Panc1 (cell line): ENCODE measurements at regions not wholly inside any gene's neighbourhood (a gene's known extent, or its start where the extent isn't known, plus 50 kb on each side); places are given as distances from the start of the nearest gene placed in this dataset.
A peak's percentile ranks its signal among the peaks of the same experiment; 100 is the strongest.

Experiments
- ATAC-seq: fragments of 200-7000 bp; cut with Tn5 transposase; 2 replicates; pipeline ENCODE4 v1.9.1; 2020; ENCODE audit warnings: mild to moderate bottlenecking, moderate library complexity
- BruUV-seq: library from RNA; stranded (reverse); fragments of 400-500 nt; replicated peaks from 2 replicates; lab custom pipeline; 2021; lab: Mats Ljungman, UMichigan
- CTCF ChIA-PET: fragments of 300-600 bp; sonication (Branson Sonifier 250); formaldehyde crosslinking; loops from one replicate; lab custom pipeline; 2022; ENCODE audit warnings: antibody characterized with exemption; lab: Charles Lee
- POLR2A ChIA-PET: fragments of 300-600 bp; sonication (Branson Sonifier 250); formaldehyde crosslinking; loops from one replicate; lab custom pipeline; 2022; ENCODE audit warnings: antibody characterized with exemption; lab: Charles Lee
- DNase-seq: peaks from one replicate; pipeline ENCODE4 v3.0.0-alpha.2; 2010; ENCODE audit warnings: low read depth, low spot score
- H3K27ac ChIP-seq: 2 replicates; pipeline ENCODE4 v1.5.1; 2011; ENCODE audit warnings: mild to moderate bottlenecking, low read length, inconsistent platforms
- H3K27me3 ChIP-seq: fragments of 200-500 bp; sonication (Bioruptor generic); 2 replicates; pipeline ENCODE4 v1.6.0; 2014; ENCODE audit warnings: low read length, inconsistent platforms; ENCODE audit not compliant: control insufficient read depth, insufficient read depth
- H3K36me3 ChIP-seq: fragments of 200-500 bp; sonication (Bioruptor generic); 2 replicates; pipeline ENCODE4 v1.5.1; 2014; ENCODE audit warnings: inconsistent platforms, mild to moderate bottlenecking, low read length, moderate library complexity; ENCODE audit not compliant: control insufficient read depth, insufficient read depth
- H3K4me1 ChIP-seq: 2 replicates; pipeline ENCODE4 v1.5.1; 2011; ENCODE audit warnings: inconsistent platforms, mild to moderate bottlenecking, low read length, moderate library complexity; ENCODE audit not compliant: control insufficient read depth, insufficient read depth
- H3K4me3 ChIP-seq, 2 experiments: 2 replicates each; pipeline ENCODE4 v1.5.1; 2011 to 2012; ENCODE audit warnings: low read depth in 2 of 2, low read length in 2 of 2, mild to moderate bottlenecking in 2 of 2, inconsistent platforms in 1 of 2, moderate library complexity in 1 of 2
- H3K9me3 ChIP-seq: fragments of 200-500 bp; sonication (Bioruptor generic); 2 replicates; pipeline ENCODE4 v1.5.1; 2014; ENCODE audit warnings: low read depth, mild to moderate bottlenecking, inconsistent platforms, low read length, moderate library complexity; ENCODE audit not compliant: control insufficient read depth, insufficient read depth
- CTCF ChIP-seq: fragments of 450-650 bp; IDR thresholded peaks from 2 replicates; pipeline ENCODE4 v1.5.1; 2017; ENCODE audit warnings: mild to moderate bottlenecking
- POLR2AphosphoS5 ChIP-seq: IDR thresholded peaks from 2 replicates; pipeline ENCODE4 v1.6.1; 2012; ENCODE audit warnings: mild to moderate bottlenecking, low read depth, low read length, moderate library complexity
- REST ChIP-seq, 2 experiments: IDR thresholded peaks; 2 replicates each; pipeline ENCODE4 v1.6.1; 2011 to 2012; ENCODE audit warnings: low read depth in 2 of 2, control low read depth in 1 of 2, low read length in 1 of 2, mild to moderate bottlenecking in 1 of 2, moderate library complexity in 1 of 2; ENCODE audit not compliant: insufficient read depth in 1 of 2
- SIN3A ChIP-seq: IDR thresholded peaks from 2 replicates; pipeline ENCODE4 v1.6.1; 2012; ENCODE audit warnings: low read depth, mild to moderate bottlenecking, low read length, moderate library complexity, borderline replicate concordance; ENCODE audit not compliant: insufficient read depth
- TCF7L2 ChIP-seq: IDR thresholded peaks from 2 replicates; pipeline ENCODE4 v1.6.1; 2011; ENCODE audit warnings: mild to moderate bottlenecking, low read depth, low read length, inconsistent platforms
- in situ Hi-C: cut with HindIII; loops from 2 replicates; pipeline ENCODE4 v1.10.0; 2016; ENCODE audit warnings: low sequenced_read_pairs, low pct_unique_long_range_greater_than_20kb
- intact Hi-C: fragments of 100-400 bp; cut with micrococcal nuclease; formaldehyde crosslinking; loops from one replicate; pipeline ENCODE4 v1.10.0; 2022; ENCODE audit not compliant: unreplicated experiment

GRCh38 chr5:74576941-74577456 lies 63.5 kb downstream of the ENC1 start:
- ATAC-seq: peak; percentile 59; the same call in 1 of the 2 replicates
- CTCF ChIA-PET: no interaction called here
- intact Hi-C loops: no loop called here
- H3K27ac ChIP-seq: peak overlapping the region; percentile 65
- peaks cover 10% of the 10 kb centered on the region for H3K4me1 ChIP-seq
- TF ChIP-seq TCF7L2 (no peak), REST (IDR thresholded peaks at IDR 0.05; ENCODE audit: insufficient read depth in 1 of 2, low read depth in 2 of 2, low read length in 1 of 2) (no peak), CTCF (no peak), SIN3A (no peak), POLR2AphosphoS5 (no peak)
- DNase-seq: no peak
- H3K9me3 ChIP-seq: no peaks in the 10 kb centered on the region
- BruUV-seq: no TSS peak
- H3K4me3 ChIP-seq: peak overlapping the region in 1 of 2 experiments; percentile 19; a peak in 1 of 4 replicates
- POLR2A ChIA-PET: no interaction called here
- no peaks in the 10 kb centered on the region for H3K27me3 ChIP-seq
- H3K36me3 ChIP-seq: no peaks in the 10 kb centered on the region
- in situ Hi-C loops: no loop called here

GRCh38 chr5:74575741-74576538 lies 64.6 kb downstream of the ENC1 start:
- BruUV-seq: no TSS peak
- ChIA-PET CTCF (interaction anchor here (0.7 kb wide), 1 partner anchor 66 kb away, joined by 11 read pairs; no protein-coding TSS in a partner anchor), POLR2A (no interaction called here)

More at GRCh38 chr5:74575741-74576538, 64.6 kb downstream of the ENC1 start:
- intact Hi-C loops (no loop called here), in situ Hi-C loops (no loop called here)
- Histone ChIP-seq H3K4me3 (no peak overlapping the region), H3K27me3 (no peaks in the 10 kb centered on the region), H3K36me3 (no peaks in the 10 kb centered on the region), H3K9me3 (no peaks in the 10 kb centered on the region), H3K27ac (peak overlapping the region; percentile 65), H3K4me1 (peaks cover 10% of the 10 kb centered on the region)
- peak; percentile 86 for ATAC-seq
- DNase-seq: peak; percentile 66
- TF ChIP-seq POLR2AphosphoS5: no peak
- no peak for TF ChIP-seq CTCF
- TF ChIP-seq TCF7L2: no peak
- TF ChIP-seq SIN3A: no peak
- no peak for TF ChIP-seq REST (IDR thresholded peaks at IDR 0.05; ENCODE audit: insufficient read depth in 1 of 2, low read depth in 2 of 2, low read length in 1 of 2)
